H1 (cell line): ENCODE measurements at regions not wholly inside any gene's neighbourhood (a gene's known extent, or its start where the extent isn't known, plus 50 kb on each side); places are given as distances from the start of the nearest gene placed in this dataset.

Source experiments
- BACH1 ChIP-seq: IDR thresholded peaks from 2 replicates; pipeline ENCODE4 v1.6.1; 2012; ENCODE audit warnings: low read length, improper control_type of control experiment
- CHD7 ChIP-seq: fragments of 300-600 bp; sonication (generic); IDR thresholded peaks from 2 replicates; pipeline ENCODE4 v1.7.1; 2012; ENCODE audit warnings: low read length, moderate library complexity, mild to moderate bottlenecking, inconsistent platforms; ENCODE audit not compliant: insufficient replicate concordance
- TAF7 ChIP-seq: optimal IDR thresholded peaks from 2 replicates; pipeline ENCODE3; 2011; ENCODE audit warnings: low read depth, mild to moderate bottlenecking, inconsistent platforms, low read length, moderate library complexity, borderline replicate concordance
- TF ChIP-seq, protein P1 (sequence below): IDR thresholded peaks from 2 replicates; pipeline ENCODE4 v1.6.1; 2012; ENCODE audit warnings: inconsistent platforms

- TF ChIP-seq CHD7 (no peak), TAF7 (no peak), BACH1 (no peak)
- TF ChIP-seq, protein P1, sequence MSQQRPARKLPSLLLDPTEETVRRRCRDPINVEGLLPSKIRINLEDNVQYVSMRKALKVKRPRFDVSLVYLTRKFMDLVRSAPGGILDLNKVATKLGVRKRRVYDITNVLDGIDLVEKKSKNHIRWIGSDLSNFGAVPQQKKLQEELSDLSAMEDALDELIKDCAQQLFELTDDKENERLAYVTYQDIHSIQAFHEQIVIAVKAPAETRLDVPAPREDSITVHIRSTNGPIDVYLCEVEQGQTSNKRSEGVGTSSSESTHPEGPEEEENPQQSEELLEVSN = no peak
These were observed 274.8 kb upstream of the EXOC2 start (continued) for GRCh38 chr6:967701-968100.
